ENCODE measurements at regions not wholly inside any gene's neighbourhood (a gene's known extent, or its start where the extent isn't known, plus 50 kb on each side); places are given as distances from the start of the nearest gene placed in this dataset.

GRCh38 chr5:82603033-82603987 lies 325.2 kb upstream of the RPS23 start:
- Histone ChIP-seq H3K27ac (ENCODE audit: extremely low read length, insufficient read depth, low read length) (no peak overlapping the region), H3K27me3 (ENCODE audit: control insufficient read depth in 1 of 2, insufficient read depth in 2 of 2, low read length in 2 of 2) (no peaks in the 10 kb centered on the region), H3K4me1 (ENCODE audit: insufficient read depth, low read length) (peaks cover 35% of the 10 kb centered on the region), H2AFZ (ENCODE audit: low read length) (no peak overlapping the region), H3K9me3 (ENCODE audit: low read length) (no peaks in the 10 kb centered on the region), H4K20me1 (ENCODE audit: insufficient read depth, low read length) (no peaks in the 10 kb centered on the region), H3K4me3 (replicated peaks in 1 of 3; ENCODE audit: insufficient read depth in 1 of 3, low read depth in 2 of 3, low read length in 3 of 3) (no peak overlapping the region), H3K4me2 (ENCODE audit: low read depth, low read length) (no peak overlapping the region), H3K79me2 (ENCODE audit: insufficient read depth, low read length) (no peaks in the 10 kb centered on the region), H3K9ac (ENCODE audit: insufficient read depth, low read depth, low read length) (no peak overlapping the region), H3K36me3 (replicated peaks in 1 of 2; ENCODE audit: control insufficient read depth in 1 of 2, insufficient read depth in 2 of 2, low read length in 2 of 2) (no peaks in the 10 kb centered on the region)
- TF ChIP-seq ZBTB44 (CRISPR knock-in tag; IDR thresholded peaks at IDR 0.05), result no peak
- no peak for TF ChIP-seq LRRFIP1 (CRISPR knock-in tag; conservative IDR thresholded peaks at IDR 0.05)
- TF ChIP-seq ZNF772 (CRISPR knock-in tag; IDR thresholded peaks at IDR 0.05), result no peak
- no peak for TF ChIP-seq PRDM4 (CRISPR knock-in tag; IDR thresholded peaks at IDR 0.05; ENCODE audit: borderline replicate concordance)
- TF ChIP-seq IKZF1 (IDR thresholded peaks at IDR 0.05), result no peak
- TF ChIP-seq PITX1 (CRISPR knock-in tag; IDR thresholded peaks at IDR 0.05), result no peak
- no peak for TF ChIP-seq ZC3H13 (CRISPR knock-in tag; IDR thresholded peaks at IDR 0.05)
- no peak for TF ChIP-seq NONO (IDR thresholded peaks at IDR 0.05)
- no peak for TF ChIP-seq NONO (CRISPR knock-in tag; conservative IDR thresholded peaks at IDR 0.05)
- in situ Hi-C loops (cut with HindIII; ENCODE audit: extremely low pct_ligation_motif_present, low pct_unique_long_range_greater_than_20kb) (no loop called here), intact Hi-C loops (cut with micrococcal nuclease; ENCODE audit: unreplicated experiment) (no loop called here)
- WGBS (ENCODE audit: low lambda C conversion rate), result 57% methylated on average over 8 of the region's 8 CpGs
- BruUV-seq (replicated peaks), result no TSS peak
- ChIA-PET POLR2A (no interaction called here), CTCF (ENCODE audit: low intra/inter-chr PET ratio, low total read pairs) (no interaction called here)
- no peak for FAIRE-seq
- no peak for DNase-seq (ENCODE audit: low spot score)
- no peak for ATAC-seq

Data from HepG2 (cell line).